GM19467 (cell line): ENCODE measurements at regions not wholly inside any gene's neighbourhood (a gene's known extent, or its start where the extent isn't known, plus 50 kb on each side); places are given as distances from the start of the nearest gene placed in this dataset.
"Not testable (repeated sequence)": the region's sequence is repeated elsewhere in the genome, so short reads cannot be mapped to it uniquely, and the experiment has no call there.

Experiments
- ATAC-seq: cut with Tn5 transposase; IDR thresholded peaks from one replicate; pipeline ENCODE4 v1.9.1; 2021; ENCODE audit warnings: mild to moderate bottlenecking, moderate library complexity; ENCODE audit not compliant: unreplicated experiment

GRCh38 chr4:117661091-117662072, 372.9 kb upstream of the NDST3 start:
- ATAC-seq = no peak

GRCh38 chr4:117664706-117665444, 369.4 kb upstream of the NDST3 start:
- no peak for ATAC-seq

GRCh38 chr4:117676153-117676552, 358.1 kb upstream of the NDST3 start:
- no peak for ATAC-seq

GRCh38 chr4:117678861-117679260, 355.4 kb upstream of the NDST3 start:
- ATAC-seq = no peak

GRCh38 chr4:117691572-117692351, 342.5 kb upstream of the NDST3 start:
- no peak for ATAC-seq

GRCh38 chr4:117692538-117692937, 341.7 kb upstream of the NDST3 start:
- no peak for ATAC-seq

GRCh38 chr4:117699595-117699994, 334.7 kb upstream of the NDST3 start:
- ATAC-seq = no peak

- no peak for ATAC-seq
These were observed 334.0 kb upstream of the NDST3 start for GRCh38 chr4:117700111-117700892.

- no peak for ATAC-seq
These were observed 331.9 kb upstream of the NDST3 start for GRCh38 chr4:117702353-117702752.

GRCh38 chr4:117704721-117705120, 329.6 kb upstream of the NDST3 start:
- ATAC-seq = no peak

- ATAC-seq = no peak
These were observed 293.6 kb upstream of the NDST3 start for GRCh38 chr4:117740736-117741135.

GRCh38 chr4:117745379-117745778, 288.9 kb upstream of the NDST3 start:
- ATAC-seq = not testable (repeated sequence)

GRCh38 chr4:117755438-117755837, 278.8 kb upstream of the NDST3 start:
- no peak for ATAC-seq

GRCh38 chr4:117768610-117769009, 265.7 kb upstream of the NDST3 start:
- no peak for ATAC-seq

GRCh38 chr4:117770269-117771102, 263.8 kb upstream of the NDST3 start:
- ATAC-seq = no peak

GRCh38 chr4:117771647-117772337, 262.5 kb upstream of the NDST3 start:
- no peak for ATAC-seq

GRCh38 chr4:117773064-117773936, 261.0 kb upstream of the NDST3 start:
- ATAC-seq = no peak

- no peak for ATAC-seq
These were observed 256.6 kb upstream of the NDST3 start for GRCh38 chr4:117777721-117778120.
